ENCODE measurements at regions not wholly inside any gene's neighbourhood (a gene's known extent, or its start where the extent isn't known, plus 50 kb on each side); places are given as distances from the start of the nearest gene placed in this dataset.

DNA sequence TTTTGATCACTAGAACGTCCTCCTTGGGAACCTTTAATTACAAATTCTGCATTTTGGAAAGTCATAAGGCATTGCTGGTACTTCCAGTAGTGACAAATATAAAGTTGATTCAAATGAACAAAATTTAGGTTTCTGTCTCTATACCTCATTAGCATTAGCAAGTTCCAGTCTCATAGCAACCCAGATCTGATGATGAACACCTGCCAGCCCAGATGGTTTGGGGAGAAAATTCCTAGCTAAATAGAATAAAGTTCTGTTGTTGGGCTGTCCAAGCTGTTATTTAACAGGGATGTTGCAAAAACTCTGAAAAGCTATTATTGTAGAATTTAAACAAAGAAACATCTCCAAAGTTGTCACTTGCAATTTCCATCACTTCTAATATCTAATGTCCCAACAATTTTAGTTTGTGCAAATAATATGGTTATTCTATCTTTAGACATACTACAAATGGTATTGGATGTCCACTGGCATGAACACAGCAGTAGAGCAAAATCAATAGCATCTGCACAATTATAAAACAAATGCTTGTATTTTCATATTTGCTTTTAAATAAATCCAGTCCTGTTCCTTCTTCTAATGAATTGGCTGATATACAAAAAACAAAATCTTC lies 299.4 kb downstream of the SLC16A7 start (continued):
- TF ChIP-seq TP53 (CRISPR knock-in tag; IDR thresholded peaks at IDR 0.05), result no peak
- TF ChIP-seq, protein P1, sequence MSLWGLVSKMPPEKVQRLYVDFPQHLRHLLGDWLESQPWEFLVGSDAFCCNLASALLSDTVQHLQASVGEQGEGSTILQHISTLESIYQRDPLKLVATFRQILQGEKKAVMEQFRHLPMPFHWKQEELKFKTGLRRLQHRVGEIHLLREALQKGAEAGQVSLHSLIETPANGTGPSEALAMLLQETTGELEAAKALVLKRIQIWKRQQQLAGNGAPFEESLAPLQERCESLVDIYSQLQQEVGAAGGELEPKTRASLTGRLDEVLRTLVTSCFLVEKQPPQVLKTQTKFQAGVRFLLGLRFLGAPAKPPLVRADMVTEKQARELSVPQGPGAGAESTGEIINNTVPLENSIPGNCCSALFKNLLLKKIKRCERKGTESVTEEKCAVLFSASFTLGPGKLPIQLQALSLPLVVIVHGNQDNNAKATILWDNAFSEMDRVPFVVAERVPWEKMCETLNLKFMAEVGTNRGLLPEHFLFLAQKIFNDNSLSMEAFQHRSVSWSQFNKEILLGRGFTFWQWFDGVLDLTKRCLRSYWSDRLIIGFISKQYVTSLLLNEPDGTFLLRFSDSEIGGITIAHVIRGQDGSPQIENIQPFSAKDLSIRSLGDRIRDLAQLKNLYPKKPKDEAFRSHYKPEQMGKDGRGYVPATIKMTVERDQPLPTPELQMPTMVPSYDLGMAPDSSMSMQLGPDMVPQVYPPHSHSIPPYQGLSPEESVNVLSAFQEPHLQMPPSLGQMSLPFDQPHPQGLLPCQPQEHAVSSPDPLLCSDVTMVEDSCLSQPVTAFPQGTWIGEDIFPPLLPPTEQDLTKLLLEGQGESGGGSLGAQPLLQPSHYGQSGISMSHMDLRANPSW (CRISPR knock-in tag; conservative IDR thresholded peaks at IDR 0.05; ENCODE audit: low read depth), result no peak
- TF ChIP-seq, protein P2, sequence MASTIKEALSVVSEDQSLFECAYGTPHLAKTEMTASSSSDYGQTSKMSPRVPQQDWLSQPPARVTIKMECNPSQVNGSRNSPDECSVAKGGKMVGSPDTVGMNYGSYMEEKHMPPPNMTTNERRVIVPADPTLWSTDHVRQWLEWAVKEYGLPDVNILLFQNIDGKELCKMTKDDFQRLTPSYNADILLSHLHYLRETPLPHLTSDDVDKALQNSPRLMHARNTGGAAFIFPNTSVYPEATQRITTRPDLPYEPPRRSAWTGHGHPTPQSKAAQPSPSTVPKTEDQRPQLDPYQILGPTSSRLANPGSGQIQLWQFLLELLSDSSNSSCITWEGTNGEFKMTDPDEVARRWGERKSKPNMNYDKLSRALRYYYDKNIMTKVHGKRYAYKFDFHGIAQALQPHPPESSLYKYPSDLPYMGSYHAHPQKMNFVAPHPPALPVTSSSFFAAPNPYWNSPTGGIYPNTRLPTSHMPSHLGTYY (CRISPR knock-in tag; IDR thresholded peaks at IDR 0.05), result no peak
- TF ChIP-seq, protein P3, sequence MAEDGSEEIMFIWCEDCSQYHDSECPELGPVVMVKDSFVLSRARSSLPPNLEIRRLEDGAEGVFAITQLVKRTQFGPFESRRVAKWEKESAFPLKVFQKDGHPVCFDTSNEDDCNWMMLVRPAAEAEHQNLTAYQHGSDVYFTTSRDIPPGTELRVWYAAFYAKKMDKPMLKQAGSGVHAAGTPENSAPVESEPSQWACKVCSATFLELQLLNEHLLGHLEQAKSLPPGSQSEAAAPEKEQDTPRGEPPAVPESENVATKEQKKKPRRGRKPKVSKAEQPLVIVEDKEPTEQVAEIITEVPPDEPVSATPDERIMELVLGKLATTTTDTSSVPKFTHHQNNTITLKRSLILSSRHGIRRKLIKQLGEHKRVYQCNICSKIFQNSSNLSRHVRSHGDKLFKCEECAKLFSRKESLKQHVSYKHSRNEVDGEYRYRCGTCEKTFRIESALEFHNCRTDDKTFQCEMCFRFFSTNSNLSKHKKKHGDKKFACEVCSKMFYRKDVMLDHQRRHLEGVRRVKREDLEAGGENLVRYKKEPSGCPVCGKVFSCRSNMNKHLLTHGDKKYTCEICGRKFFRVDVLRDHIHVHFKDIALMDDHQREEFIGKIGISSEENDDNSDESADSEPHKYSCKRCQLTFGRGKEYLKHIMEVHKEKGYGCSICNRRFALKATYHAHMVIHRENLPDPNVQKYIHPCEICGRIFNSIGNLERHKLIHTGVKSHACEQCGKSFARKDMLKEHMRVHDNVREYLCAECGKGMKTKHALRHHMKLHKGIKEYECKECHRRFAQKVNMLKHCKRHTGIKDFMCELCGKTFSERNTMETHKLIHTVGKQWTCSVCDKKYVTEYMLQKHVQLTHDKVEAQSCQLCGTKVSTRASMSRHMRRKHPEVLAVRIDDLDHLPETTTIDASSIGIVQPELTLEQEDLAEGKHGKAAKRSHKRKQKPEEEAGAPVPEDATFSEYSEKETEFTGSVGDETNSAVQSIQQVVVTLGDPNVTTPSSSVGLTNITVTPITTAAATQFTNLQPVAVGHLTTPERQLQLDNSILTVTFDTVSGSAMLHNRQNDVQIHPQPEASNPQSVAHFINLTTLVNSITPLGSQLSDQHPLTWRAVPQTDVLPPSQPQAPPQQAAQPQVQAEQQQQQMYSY (CRISPR knock-in tag; IDR thresholded peaks at IDR 0.05), result no peak
- no peak for TF ChIP-seq ZNF416 (CRISPR knock-in tag; IDR thresholded peaks at IDR 0.05)
- TF ChIP-seq NFYB (CRISPR knock-in tag; conservative IDR thresholded peaks at IDR 0.05; ENCODE audit: low read depth), result no peak
- TF ChIP-seq, protein P4, sequence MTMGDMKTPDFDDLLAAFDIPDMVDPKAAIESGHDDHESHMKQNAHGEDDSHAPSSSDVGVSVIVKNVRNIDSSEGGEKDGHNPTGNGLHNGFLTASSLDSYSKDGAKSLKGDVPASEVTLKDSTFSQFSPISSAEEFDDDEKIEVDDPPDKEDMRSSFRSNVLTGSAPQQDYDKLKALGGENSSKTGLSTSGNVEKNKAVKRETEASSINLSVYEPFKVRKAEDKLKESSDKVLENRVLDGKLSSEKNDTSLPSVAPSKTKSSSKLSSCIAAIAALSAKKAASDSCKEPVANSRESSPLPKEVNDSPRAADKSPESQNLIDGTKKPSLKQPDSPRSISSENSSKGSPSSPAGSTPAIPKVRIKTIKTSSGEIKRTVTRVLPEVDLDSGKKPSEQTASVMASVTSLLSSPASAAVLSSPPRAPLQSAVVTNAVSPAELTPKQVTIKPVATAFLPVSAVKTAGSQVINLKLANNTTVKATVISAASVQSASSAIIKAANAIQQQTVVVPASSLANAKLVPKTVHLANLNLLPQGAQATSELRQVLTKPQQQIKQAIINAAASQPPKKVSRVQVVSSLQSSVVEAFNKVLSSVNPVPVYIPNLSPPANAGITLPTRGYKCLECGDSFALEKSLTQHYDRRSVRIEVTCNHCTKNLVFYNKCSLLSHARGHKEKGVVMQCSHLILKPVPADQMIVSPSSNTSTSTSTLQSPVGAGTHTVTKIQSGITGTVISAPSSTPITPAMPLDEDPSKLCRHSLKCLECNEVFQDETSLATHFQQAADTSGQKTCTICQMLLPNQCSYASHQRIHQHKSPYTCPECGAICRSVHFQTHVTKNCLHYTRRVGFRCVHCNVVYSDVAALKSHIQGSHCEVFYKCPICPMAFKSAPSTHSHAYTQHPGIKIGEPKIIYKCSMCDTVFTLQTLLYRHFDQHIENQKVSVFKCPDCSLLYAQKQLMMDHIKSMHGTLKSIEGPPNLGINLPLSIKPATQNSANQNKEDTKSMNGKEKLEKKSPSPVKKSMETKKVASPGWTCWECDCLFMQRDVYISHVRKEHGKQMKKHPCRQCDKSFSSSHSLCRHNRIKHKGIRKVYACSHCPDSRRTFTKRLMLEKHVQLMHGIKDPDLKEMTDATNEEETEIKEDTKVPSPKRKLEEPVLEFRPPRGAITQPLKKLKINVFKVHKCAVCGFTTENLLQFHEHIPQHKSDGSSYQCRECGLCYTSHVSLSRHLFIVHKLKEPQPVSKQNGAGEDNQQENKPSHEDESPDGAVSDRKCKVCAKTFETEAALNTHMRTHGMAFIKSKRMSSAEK (CRISPR knock-in tag; IDR thresholded peaks at IDR 0.05; ENCODE audit: borderline replicate concordance), result no peak
- TF ChIP-seq, protein P5, sequence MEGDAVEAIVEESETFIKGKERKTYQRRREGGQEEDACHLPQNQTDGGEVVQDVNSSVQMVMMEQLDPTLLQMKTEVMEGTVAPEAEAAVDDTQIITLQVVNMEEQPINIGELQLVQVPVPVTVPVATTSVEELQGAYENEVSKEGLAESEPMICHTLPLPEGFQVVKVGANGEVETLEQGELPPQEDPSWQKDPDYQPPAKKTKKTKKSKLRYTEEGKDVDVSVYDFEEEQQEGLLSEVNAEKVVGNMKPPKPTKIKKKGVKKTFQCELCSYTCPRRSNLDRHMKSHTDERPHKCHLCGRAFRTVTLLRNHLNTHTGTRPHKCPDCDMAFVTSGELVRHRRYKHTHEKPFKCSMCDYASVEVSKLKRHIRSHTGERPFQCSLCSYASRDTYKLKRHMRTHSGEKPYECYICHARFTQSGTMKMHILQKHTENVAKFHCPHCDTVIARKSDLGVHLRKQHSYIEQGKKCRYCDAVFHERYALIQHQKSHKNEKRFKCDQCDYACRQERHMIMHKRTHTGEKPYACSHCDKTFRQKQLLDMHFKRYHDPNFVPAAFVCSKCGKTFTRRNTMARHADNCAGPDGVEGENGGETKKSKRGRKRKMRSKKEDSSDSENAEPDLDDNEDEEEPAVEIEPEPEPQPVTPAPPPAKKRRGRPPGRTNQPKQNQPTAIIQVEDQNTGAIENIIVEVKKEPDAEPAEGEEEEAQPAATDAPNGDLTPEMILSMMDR (IDR thresholded peaks at IDR 0.05), result no peak

DNA sequence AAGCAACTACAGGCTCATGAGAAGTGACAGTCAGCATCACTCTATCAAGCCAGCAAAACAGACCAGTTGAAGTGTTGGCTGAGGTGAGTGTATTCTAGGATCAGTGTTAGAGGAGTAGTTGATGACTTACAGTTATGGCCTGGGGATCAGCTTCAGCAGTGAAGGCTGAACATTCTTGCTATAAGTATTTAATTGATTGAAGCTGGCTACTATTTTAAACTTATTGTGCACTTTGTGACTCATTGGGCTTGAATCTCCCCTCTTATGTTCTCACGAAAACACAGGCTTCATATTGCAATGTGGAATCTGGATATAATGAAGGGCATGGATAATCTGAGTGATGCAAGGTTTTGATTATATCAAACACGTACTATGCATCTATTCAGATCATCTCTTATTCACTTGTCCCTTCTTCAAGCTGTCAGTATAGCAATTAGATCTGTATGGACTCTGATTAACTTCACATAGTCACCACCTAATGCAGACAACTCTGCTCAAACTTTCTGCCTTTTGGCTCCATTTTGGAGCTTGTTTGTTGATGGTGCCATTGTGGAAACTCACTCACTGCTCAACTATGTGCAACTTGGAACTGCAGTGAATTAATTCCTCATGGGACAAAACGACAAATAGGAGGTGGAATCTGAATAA lies 309.2 kb downstream of the SLC16A7 start:
- TF ChIP-seq, protein P6, sequence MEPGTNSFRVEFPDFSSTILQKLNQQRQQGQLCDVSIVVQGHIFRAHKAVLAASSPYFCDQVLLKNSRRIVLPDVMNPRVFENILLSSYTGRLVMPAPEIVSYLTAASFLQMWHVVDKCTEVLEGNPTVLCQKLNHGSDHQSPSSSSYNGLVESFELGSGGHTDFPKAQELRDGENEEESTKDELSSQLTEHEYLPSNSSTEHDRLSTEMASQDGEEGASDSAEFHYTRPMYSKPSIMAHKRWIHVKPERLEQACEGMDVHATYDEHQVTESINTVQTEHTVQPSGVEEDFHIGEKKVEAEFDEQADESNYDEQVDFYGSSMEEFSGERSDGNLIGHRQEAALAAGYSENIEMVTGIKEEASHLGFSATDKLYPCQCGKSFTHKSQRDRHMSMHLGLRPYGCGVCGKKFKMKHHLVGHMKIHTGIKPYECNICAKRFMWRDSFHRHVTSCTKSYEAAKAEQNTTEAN (CRISPR knock-in tag; IDR thresholded peaks at IDR 0.05), result no peak
- TF ChIP-seq ZNF232 (CRISPR knock-in tag; IDR thresholded peaks at IDR 0.05), result no peak
- TF ChIP-seq CREM (CRISPR knock-in tag; IDR thresholded peaks at IDR 0.05), result no peak
- no peak for TF ChIP-seq NR2C2 (CRISPR knock-in tag; IDR thresholded peaks at IDR 0.05)
- no peak overlapping the region for H3K4me3 Mint-ChIP-seq
- CTCF ChIA-PET, result no interaction called here

More for the DNA sequence above, 309.2 kb downstream of the SLC16A7 start:
- Mint-ChIP-seq H3K9me3 (peaks cover 9% of the 10 kb centered on the region), H3K27me3 (ENCODE audit: low read depth) (no peaks in the 10 kb centered on the region), H3K27ac (no peak overlapping the region), H3K4me1 (no peaks in the 10 kb centered on the region), H3K36me3 (no peaks in the 10 kb centered on the region)
- POLR2A ChIA-PET, result no interaction called here
- DNase-seq (ENCODE audit: low spot score) (no peak), ATAC-seq (no peak)
